GM18517 (cell line): ENCODE measurements at regions not wholly inside any gene's neighbourhood (a gene's known extent, or its start where the extent isn't known, plus 50 kb on each side); places are given as distances from the start of the nearest gene placed in this dataset.

Experiments
- ATAC-seq: cut with Tn5 transposase; IDR thresholded peaks from one replicate; pipeline ENCODE4 v1.9.1; 2021; ENCODE audit warnings: mild to moderate bottlenecking, moderate library complexity; ENCODE audit not compliant: unreplicated experiment

- no peak for ATAC-seq
Measured at GRCh38 chr2:117492209-117492851, 322.2 kb upstream of the DDX18 start.

- ATAC-seq, result no peak
Measured at GRCh38 chr2:117500721-117501120, 313.8 kb upstream of the DDX18 start.

GRCh38 chr2:117502121-117502520 lies 312.4 kb upstream of the DDX18 start:
- ATAC-seq, result no peak

DNA sequence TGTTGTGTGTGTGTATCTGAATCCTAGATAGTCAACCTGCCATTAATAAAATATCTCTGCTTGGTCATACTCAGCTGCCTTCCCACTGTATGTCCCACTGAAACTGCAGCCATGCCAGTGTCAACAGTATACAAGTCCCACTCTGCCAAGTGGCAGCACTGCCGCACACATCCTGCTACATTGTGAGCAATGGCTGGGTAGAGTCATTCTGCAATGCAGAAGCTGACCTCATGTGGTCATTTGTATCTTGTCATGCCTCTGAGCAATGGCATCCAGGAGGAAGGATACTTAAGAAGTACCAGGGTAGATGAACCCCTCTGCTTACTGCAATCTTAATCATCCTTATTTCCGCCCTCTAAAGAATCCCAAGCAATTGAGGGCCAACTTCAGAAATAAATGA lies 302.2 kb upstream of the DDX18 start:
- no peak for ATAC-seq

DNA sequence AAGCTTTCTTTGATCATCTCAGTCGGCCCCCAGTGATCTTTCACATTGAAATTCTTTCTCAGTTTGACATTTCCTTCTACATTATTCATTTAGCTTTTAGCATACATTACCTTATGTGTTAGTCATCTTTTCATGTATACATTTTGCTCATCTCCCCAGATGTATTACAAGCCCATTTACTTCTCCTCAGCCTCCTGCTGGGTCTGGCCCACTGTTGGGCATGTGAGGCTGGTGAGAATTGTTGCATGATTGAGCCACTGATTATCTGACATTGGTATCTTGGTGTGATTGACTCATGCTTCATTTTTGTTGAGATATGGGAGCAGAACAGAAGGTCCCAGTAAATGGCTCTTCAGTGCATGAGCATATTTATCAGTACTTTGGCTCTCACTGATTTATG lies 300.1 kb upstream of the DDX18 start:
- no peak for ATAC-seq

- no peak for ATAC-seq
Measured at GRCh38 chr2:117519238-117519637, 295.3 kb upstream of the DDX18 start.

- no peak for ATAC-seq
Measured at GRCh38 chr2:117519721-117520120, 294.8 kb upstream of the DDX18 start.

GRCh38 chr2:117523267-117523666 lies 291.2 kb upstream of the DDX18 start:
- ATAC-seq, result no peak

DNA sequence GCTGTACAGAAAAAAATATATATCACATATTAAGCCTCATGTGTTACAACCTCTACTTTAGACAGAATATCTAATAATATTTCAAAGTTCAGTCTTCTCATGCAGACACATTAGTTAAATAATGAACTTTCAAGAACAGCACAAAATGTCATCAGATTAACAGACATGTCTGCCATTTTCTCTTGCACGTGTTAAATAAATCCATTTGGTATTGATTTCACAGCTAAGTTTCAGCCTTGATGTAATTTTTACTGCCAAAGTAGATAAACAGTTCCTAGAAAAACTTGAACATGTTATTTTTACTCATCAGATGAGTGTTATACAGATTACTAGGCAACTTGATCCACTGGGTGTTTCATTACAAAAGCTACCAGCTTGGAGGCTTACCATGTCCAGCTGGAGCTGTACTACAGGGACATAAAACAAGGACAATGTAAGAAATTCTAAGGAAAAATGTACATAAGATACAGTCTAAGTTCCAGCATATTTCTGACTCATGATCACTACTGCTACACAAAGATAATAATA lies 290.7 kb upstream of the DDX18 start:
- ATAC-seq, result no peak

DNA sequence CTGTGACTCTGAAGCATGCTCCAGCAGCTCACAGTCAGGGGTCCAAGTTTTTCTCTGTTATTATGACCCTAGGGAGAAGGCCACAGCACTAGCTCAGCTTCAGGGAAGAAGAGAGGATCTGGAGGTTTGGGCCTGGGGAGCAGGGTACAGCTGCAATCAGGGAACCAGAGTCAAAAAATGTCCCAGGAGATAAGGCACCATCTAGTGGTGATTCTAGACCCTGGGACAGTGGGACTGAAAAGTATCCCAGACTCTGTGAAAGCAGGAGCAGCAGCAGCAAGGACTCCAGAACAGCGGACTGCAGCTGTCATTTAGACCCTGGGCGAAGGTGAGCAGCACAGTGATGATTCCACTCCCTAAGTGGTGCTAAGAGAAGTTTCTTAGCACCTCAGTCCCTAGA lies 278.4 kb upstream of the DDX18 start:
- no peak for ATAC-seq

DNA sequence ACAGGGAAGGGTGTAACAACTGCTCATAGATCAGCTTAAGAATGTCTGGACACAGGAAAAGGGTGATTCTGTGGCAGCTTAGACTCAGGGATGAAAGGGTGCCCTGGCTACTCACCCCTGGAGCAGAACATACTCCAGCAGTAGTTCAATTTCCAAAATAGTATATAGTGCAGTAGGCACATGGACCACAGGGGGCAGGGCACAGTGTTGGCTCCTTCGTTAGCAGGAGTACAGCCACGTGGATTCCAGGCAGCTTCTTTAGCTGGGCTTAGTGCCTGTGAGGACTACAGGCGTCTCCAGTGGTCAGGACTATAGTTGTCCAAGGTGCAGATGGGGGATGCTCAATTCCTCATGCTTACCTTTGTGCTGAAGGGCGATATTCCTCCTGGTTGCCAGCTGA lies 277.5 kb upstream of the DDX18 start:
- no peak for ATAC-seq

- no peak for ATAC-seq
Measured at GRCh38 chr2:117551858-117552257, 262.6 kb upstream of the DDX18 start.

- no peak for ATAC-seq
Measured at GRCh38 chr2:117553448-117553847, 261.0 kb upstream of the DDX18 start.

- ATAC-seq, result no peak
Measured at GRCh38 chr2:117555965-117556364, 258.5 kb upstream of the DDX18 start.

GRCh38 chr2:117557626-117558025 lies 256.9 kb upstream of the DDX18 start:
- no peak for ATAC-seq

DNA sequence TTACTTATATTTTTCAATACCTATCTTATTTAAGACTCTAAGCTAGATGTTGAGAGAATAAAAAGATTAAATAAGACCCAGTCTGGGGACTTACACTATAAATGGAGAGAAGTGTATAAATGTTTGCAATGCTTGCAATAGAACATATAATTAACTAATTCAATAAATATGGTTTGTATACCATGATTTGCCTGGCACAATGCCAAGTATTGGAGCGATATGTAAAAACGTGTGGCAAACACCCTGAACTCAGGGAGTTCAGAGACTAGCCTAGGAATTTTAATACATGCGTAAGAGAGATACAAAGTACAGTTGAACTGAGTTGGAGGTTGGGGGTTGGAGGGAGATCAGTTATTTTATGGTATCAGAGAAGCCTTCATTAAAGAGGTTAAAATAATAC lies 251.8 kb upstream of the DDX18 start:
- ATAC-seq, result no peak

DNA sequence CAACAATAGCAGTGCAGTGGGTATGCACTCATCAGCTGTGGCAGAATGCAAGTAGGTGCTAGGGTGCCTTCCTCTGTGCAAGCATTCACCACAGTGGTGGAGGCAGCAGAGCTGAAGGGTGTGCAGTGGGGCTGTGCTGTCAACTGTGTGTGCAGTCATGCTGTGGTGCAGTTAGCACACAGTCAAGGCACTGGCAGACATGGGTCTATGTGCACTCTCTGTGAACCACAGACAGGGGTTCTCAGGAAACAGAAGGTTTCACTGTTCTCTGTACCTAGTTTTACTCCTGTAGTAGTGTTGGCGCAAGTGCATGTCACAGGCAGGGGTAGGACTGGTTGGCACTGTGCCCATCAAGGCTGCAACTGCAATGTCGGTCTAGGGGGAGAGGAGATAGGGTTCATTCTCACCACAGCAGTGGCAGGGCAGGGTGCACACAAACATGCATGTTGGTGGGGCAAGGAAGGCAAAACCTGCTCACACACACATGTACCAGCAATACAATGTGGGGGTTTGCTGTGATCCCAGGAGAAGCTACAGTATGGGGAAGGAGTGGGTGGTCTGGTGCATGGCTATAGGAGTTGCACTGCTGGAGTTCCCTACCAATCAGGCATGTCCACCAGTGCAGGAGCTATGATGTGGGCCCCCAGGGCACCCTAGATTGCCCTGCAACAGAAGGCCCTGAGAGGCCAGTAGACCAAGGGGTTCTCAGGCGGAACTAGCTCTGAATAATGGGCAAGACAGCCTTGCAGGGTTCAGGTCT lies 242.7 kb upstream of the DDX18 start:
- ATAC-seq, result no peak

GRCh38 chr2:117587310-117587709 lies 227.2 kb upstream of the DDX18 start:
- no peak for ATAC-seq

GRCh38 chr2:117603060-117603459 lies 211.4 kb upstream of the DDX18 start:
- no peak for ATAC-seq

DNA sequence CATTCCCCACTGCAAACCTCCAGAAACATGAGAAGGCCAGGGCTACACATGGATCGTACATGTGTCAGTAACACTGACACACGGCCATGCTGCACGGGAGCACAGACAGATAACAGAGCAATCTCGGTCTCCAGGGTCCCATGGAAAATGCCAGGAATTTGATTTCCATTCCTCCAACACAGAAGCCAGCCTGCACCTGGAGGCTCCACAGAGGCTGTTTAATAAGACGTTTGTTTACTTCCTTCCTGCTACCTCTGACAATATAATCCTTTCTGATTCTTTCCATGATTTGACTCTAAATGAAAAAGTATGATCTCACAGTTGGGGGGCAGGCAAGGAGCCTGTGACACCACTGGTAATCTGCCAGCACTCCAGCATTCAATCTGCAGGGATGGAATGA lies 210.9 kb upstream of the DDX18 start:
- no peak for ATAC-seq

DNA sequence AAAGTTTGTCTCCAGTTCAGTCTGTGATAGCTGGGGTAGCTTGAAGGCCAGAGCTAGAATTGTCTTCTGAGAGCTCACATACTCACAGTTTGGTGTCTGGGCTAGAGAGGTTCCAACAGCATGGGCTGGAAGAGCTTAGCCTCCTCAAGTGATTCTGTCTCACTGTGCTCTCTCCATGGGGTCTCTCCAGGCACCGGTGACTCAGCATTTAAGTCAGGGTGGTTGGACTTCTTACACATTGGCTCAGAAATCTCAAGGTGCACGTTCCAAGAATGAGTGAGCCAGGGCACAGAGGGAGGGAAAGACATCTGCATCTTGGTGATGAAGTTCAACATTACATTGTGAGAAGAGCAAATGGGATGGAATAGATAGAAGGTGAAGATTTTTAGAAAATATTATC lies 207.3 kb upstream of the DDX18 start:
- ATAC-seq, result no peak

DNA sequence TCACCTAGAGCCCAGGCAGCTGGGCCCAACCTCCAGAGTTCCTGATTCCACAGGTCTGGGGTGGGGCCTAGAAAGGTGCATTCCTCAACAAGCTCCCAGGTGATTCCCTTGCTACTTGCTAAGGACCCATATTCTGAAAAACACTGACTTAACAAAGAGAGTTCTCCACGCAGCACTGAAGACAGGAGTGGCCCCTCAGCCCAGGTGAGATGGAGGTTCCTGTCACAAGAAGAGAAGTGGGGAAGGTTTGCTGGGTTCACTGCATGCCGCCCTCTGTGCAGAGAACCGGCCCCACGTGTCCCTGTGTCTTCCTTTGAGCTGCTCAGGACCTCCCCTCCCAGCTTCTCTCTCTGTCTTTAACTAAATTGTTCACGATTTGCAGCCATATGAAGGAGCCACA lies 201.4 kb upstream of the DDX18 start:
- ATAC-seq, result no peak

DNA sequence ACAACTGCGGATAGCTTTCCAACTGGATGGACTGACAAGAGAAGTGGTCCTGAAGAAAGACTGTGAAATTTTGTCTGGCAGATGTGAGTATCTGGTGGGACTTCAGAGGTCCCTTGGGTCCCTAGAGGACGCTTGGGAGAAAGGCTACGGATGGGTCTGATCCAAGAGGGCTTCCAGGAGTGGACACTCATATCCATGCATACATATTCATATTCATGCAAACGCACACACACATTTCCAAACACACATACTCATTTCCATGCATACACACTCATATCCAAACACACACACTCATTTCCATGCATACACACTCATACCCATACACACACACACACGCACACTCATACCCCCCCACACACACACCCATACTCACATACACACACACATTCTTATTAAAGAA lies 200.2 kb upstream of the DDX18 start:
- no peak for ATAC-seq
